MM.1S (cell line): ENCODE measurements at regions not wholly inside any gene's neighbourhood (a gene's known extent, or its start where the extent isn't known, plus 50 kb on each side); places are given as distances from the start of the nearest gene placed in this dataset.

ENCODE experiments used
- DNase-seq: peaks from one replicate; pipeline ENCODE4 v3.0.0-alpha.2; 2015
- H2AFZ ChIP-seq: fragments of 300-600 bp; sonication (generic); 2 replicates; pipeline ENCODE4 v1.6.0; 2016; ENCODE audit warnings: antibody characterized with exemption, low read length
- H3F3A ChIP-seq: fragments of 300-600 bp; sonication (generic); 2 replicates; pipeline ENCODE4 v1.6.1; 2016; ENCODE audit warnings: mild to moderate bottlenecking, antibody characterized with exemption, low read length, moderate library complexity, mixed read lengths; ENCODE audit not compliant: insufficient read depth
- H3K27ac ChIP-seq: fragments of 300-600 bp; sonication (generic); 2 replicates; pipeline ENCODE4 v1.5.1; 2016; ENCODE audit warnings: mild to moderate bottlenecking, low read length
- H3K27me3 ChIP-seq: fragments of 300-600 bp; sonication (generic); replicated peaks from 2 replicates; pipeline ENCODE4 v1.6.0; 2016; ENCODE audit warnings: low read length; ENCODE audit not compliant: insufficient read depth
- H3K36me3 ChIP-seq: fragments of 300-600 bp; sonication (generic); replicated peaks from 2 replicates; pipeline ENCODE4 v1.6.1; 2016; ENCODE audit warnings: mild to moderate bottlenecking, low read length, mixed read lengths; ENCODE audit not compliant: insufficient read depth
- H3K4me1 ChIP-seq: fragments of 300-600 bp; sonication (generic); 2 replicates; pipeline ENCODE4 v1.6.1; 2016; ENCODE audit warnings: low read length, mixed read lengths
- H3K4me2 ChIP-seq: fragments of 300-600 bp; sonication (generic); 2 replicates; pipeline ENCODE4 v1.6.0; 2016; ENCODE audit warnings: low read depth, low read length
- H3K4me3 ChIP-seq: fragments of 300-600 bp; sonication (generic); 2 replicates; pipeline ENCODE4 v1.5.1; 2016; ENCODE audit warnings: low read length, mixed read lengths
- H3K79me2 ChIP-seq: fragments of 300-600 bp; sonication (generic); 2 replicates; pipeline ENCODE4 v1.6.1; 2016; ENCODE audit warnings: mixed run types, low read length, mixed read lengths
- H3K9ac ChIP-seq: fragments of 300-600 bp; sonication (generic); 2 replicates; pipeline ENCODE4 v1.6.1; 2016; ENCODE audit warnings: low read length, mixed read lengths
- H3K9me2 ChIP-seq: fragments of 300-600 bp; sonication (generic); replicated peaks from 2 replicates; pipeline ENCODE4 v1.6.1; 2016; ENCODE audit warnings: mild to moderate bottlenecking, low read length, mixed read lengths; ENCODE audit not compliant: insufficient read depth
- H3K9me3 ChIP-seq: fragments of 300-600 bp; sonication (generic); replicated peaks from 2 replicates; pipeline ENCODE4 v1.6.1; 2016; ENCODE audit warnings: mild to moderate bottlenecking, low read length, mixed read lengths; ENCODE audit not compliant: insufficient read depth
- H4K20me1 ChIP-seq: fragments of 300-600 bp; sonication (generic); 2 replicates; pipeline ENCODE4 v1.6.1; 2016; ENCODE audit warnings: mild to moderate bottlenecking, low read length, moderate library complexity, mixed read lengths; ENCODE audit not compliant: insufficient read depth
- EZH2 ChIP-seq: fragments of 300-600 bp; sonication (generic); optimal IDR thresholded peaks from 2 replicates; pipeline ENCODE3; 2017; ENCODE audit warnings: low read depth, mild to moderate bottlenecking, antibody characterized with exemption, low read length, mixed read lengths
- EZH2phosphoT487 ChIP-seq: fragments of 300-600 bp; sonication (generic); IDR thresholded peaks from 2 replicates; pipeline ENCODE4 v1.6.1; 2018; ENCODE audit warnings: antibody characterized with exemption, low read length
- TF ChIP-seq, protein P1 (sequence below): fragments of 300-600 bp; sonication (generic); IDR thresholded peaks from 2 replicates; pipeline ENCODE4 v1.5.1; 2016; ENCODE audit warnings: antibody characterized with exemption, low read length, mixed read lengths

DNA sequence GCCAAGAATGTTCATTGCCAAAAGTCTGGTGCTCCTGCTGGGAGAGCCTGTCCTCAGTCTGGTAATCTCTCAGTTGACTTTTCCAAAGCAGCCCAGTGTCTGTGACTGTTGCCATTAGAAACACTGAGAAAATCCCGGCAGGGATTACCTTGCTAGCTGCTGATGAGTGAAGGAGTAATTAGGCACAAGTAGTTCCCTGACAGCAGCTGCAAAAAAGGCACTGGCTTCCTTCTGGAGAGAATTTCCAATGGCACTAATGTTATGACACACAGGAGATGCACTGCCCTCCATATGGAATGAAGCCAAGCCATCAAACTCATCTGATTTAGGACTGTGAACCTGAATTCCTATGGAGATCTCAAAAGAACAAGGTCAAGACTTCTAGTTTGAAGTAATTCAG is 1321.2 kb upstream of the SEL1L start:
- Histone ChIP-seq H4K20me1 (no peaks in the 10 kb centered on the region), H3K4me3 (no peak overlapping the region), H3K27me3 (no peaks in the 10 kb centered on the region), H3K9me3 (no peaks in the 10 kb centered on the region), H3K9ac (no peak overlapping the region), H3K4me2 (no peak overlapping the region), H3F3A (no peaks in the 10 kb centered on the region), H3K36me3 (no peaks in the 10 kb centered on the region), H3K9me2 (no peaks in the 10 kb centered on the region), H3K4me1 (no peaks in the 10 kb centered on the region), H3K79me2 (no peaks in the 10 kb centered on the region), H2AFZ (no peak overlapping the region), H3K27ac (no peak overlapping the region)
- TF ChIP-seq EZH2phosphoT487 (no peak), EZH2 (no peak)
- TF ChIP-seq, protein P1, sequence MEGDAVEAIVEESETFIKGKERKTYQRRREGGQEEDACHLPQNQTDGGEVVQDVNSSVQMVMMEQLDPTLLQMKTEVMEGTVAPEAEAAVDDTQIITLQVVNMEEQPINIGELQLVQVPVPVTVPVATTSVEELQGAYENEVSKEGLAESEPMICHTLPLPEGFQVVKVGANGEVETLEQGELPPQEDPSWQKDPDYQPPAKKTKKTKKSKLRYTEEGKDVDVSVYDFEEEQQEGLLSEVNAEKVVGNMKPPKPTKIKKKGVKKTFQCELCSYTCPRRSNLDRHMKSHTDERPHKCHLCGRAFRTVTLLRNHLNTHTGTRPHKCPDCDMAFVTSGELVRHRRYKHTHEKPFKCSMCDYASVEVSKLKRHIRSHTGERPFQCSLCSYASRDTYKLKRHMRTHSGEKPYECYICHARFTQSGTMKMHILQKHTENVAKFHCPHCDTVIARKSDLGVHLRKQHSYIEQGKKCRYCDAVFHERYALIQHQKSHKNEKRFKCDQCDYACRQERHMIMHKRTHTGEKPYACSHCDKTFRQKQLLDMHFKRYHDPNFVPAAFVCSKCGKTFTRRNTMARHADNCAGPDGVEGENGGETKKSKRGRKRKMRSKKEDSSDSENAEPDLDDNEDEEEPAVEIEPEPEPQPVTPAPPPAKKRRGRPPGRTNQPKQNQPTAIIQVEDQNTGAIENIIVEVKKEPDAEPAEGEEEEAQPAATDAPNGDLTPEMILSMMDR: no peak
- DNase-seq: no peak

DNA sequence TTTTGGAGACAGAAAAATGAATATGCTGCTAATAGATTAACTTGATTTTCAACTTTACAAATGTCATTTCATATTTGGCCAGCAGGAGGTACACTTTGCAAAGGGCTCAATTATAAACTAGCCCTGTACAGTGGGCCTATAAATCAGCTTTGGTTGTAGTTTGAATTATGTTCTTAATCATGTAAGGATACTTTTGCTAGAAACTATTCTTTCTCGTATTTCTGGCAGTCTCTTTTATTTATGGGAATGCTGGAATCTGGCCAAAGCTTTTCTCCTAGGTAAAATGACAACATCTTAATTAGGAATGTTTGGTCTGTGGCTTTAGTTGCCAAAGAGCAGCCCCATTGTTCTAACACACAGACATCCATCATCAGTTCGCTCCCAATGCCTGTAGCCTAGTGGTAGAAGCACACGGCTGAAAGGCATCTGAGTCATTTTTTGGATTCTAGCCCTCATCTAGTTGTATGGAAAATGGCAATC is 1322.3 kb upstream of the SEL1L start:
- no peaks in the 10 kb centered on the region for H3K79me2 ChIP-seq
- no peak overlapping the region for H3K27ac ChIP-seq
- H3F3A ChIP-seq: no peaks in the 10 kb centered on the region
- H3K9ac ChIP-seq: no peak overlapping the region
- DNase-seq: peak; percentile 8
- no peaks in the 10 kb centered on the region for H3K9me3 ChIP-seq
- no peaks in the 10 kb centered on the region for H3K4me1 ChIP-seq
- no peak overlapping the region for H2AFZ ChIP-seq
- no peaks in the 10 kb centered on the region for H3K9me2 ChIP-seq
- H3K36me3 ChIP-seq: no peaks in the 10 kb centered on the region
- no peak overlapping the region for H3K4me2 ChIP-seq
- H3K27me3 ChIP-seq: no peaks in the 10 kb centered on the region
- no peak overlapping the region for H3K4me3 ChIP-seq
- TF ChIP-seq EZH2: no peak
- no peak for TF ChIP-seq EZH2phosphoT487
- TF ChIP-seq, protein P1: peak; percentile 42
- H4K20me1 ChIP-seq: no peaks in the 10 kb centered on the region

DNA sequence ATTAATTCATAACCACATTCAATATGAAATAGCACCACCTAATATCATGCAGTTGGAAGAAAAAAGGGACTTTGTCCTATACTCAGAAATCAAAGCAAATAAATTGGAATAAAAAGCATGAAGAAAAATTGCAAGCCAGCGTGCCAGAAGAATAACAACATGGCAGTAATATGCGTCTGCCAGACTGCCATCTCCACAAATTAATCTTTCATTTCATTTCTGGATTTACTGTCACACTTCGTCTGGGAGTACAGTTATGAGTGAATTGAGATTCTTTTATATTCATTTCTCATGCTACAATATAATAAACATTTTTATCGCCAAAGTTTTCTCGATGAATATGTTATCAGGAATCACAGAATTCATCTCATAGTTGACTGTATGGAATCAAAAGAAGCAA is 1327.7 kb upstream of the SEL1L start:
- H2AFZ ChIP-seq: no peak overlapping the region

More for the DNA sequence above, 1327.7 kb upstream of the SEL1L start:
- no peaks in the 10 kb centered on the region for H3K36me3 ChIP-seq
- H3F3A ChIP-seq: no peaks in the 10 kb centered on the region
- H3K4me1 ChIP-seq: no peaks in the 10 kb centered on the region
- no peak overlapping the region for H3K4me2 ChIP-seq
- H3K79me2 ChIP-seq: no peaks in the 10 kb centered on the region
- H3K9me2 ChIP-seq: no peaks in the 10 kb centered on the region
- no peak overlapping the region for H3K9ac ChIP-seq
- H4K20me1 ChIP-seq: no peaks in the 10 kb centered on the region
- no peak overlapping the region for H3K27ac ChIP-seq
- TF ChIP-seq, protein P1: no peak
- no peak for TF ChIP-seq EZH2
- H3K9me3 ChIP-seq: no peaks in the 10 kb centered on the region
- no peak overlapping the region for H3K4me3 ChIP-seq
- no peak for DNase-seq
- H3K27me3 ChIP-seq: no peaks in the 10 kb centered on the region
